ENCODE measurements at regions not wholly inside any gene's neighbourhood (a gene's known extent, or its start where the extent isn't known, plus 50 kb on each side); places are given as distances from the start of the nearest gene placed in this dataset.
A peak's percentile ranks its signal among the peaks of the same experiment; 100 is the strongest.

- Histone ChIP-seq H3K36me3 (ENCODE audit: control insufficient read depth, insufficient read depth, low read length) (no peaks in the 10 kb centered on the region), H3K27ac (ENCODE audit: insufficient read depth, low read length) (no peak overlapping the region), H3K9me3 (ENCODE audit: control insufficient read depth, insufficient read depth, low read depth, low read length) (no peaks in the 10 kb centered on the region), H3K27me3 (ENCODE audit: control insufficient read depth, insufficient read depth, low read length) (no peaks in the 10 kb centered on the region), H3K4me1 (ENCODE audit: control insufficient read depth, extremely low read depth, insufficient read depth, low read length) (no peaks in the 10 kb centered on the region), H2AFZ (ENCODE audit: low read length) (no peak overlapping the region), H3K79me2 (ENCODE audit: control insufficient read depth, insufficient read depth, low read length) (no peaks in the 10 kb centered on the region), H3K4me2 (ENCODE audit: extremely low read depth, insufficient read depth, low read length) (no peak overlapping the region), H3K9ac (ENCODE audit: insufficient read depth, low read length) (no peak overlapping the region), H3K4me3 (replicated peaks in 1 of 4; ENCODE audit: control extremely low read depth in 1 of 4, insufficient read depth in 1 of 4, low read depth in 3 of 4, low read length in 4 of 4) (no peak overlapping the region), H4K20me1 (ENCODE audit: control insufficient read depth, extremely low read depth, insufficient read depth, low read length) (no peaks in the 10 kb centered on the region)
- TF ChIP-seq EZH2 (IDR thresholded peaks at IDR 0.05; ENCODE audit: low read length, missing control alignments) = no peak
- TF ChIP-seq, protein P1, sequence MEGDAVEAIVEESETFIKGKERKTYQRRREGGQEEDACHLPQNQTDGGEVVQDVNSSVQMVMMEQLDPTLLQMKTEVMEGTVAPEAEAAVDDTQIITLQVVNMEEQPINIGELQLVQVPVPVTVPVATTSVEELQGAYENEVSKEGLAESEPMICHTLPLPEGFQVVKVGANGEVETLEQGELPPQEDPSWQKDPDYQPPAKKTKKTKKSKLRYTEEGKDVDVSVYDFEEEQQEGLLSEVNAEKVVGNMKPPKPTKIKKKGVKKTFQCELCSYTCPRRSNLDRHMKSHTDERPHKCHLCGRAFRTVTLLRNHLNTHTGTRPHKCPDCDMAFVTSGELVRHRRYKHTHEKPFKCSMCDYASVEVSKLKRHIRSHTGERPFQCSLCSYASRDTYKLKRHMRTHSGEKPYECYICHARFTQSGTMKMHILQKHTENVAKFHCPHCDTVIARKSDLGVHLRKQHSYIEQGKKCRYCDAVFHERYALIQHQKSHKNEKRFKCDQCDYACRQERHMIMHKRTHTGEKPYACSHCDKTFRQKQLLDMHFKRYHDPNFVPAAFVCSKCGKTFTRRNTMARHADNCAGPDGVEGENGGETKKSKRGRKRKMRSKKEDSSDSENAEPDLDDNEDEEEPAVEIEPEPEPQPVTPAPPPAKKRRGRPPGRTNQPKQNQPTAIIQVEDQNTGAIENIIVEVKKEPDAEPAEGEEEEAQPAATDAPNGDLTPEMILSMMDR (conservative IDR thresholded peaks at IDR 0.05 in 1 of 2, IDR thresholded peaks at IDR 0.05 in 1 of 2; ENCODE audit: low read depth in 1 of 2, low read length in 2 of 2) = no peak
- DNase-seq (ENCODE audit: low read depth in 2 of 2) = no peak
Measured at GRCh38 chr18:44241020-44241419, 439.7 kb upstream of the SETBP1 start.

DNA sequence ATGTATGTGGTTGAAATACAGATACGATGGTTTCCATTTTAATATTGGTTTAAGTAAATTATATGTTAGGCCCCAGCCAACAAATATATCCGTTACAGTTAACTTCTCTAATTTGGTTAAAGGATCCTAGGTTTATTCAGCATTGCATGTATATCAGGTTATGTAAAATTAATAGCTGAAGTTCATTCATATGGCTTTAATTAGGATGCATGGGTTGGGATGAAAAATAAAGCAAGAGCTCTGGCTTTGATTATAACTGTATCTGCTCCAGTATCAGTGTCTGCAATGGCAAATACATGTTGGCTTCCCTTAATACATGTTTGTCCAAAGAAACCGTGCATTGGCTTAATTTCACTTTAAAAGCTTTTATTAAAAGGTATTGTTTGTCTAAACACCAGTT lies 435.7 kb upstream of the SETBP1 start:
- no peak overlapping the region for H3K27ac ChIP-seq (ENCODE audit: insufficient read depth, low read length)
- H3K4me3 ChIP-seq (replicated peaks in 1 of 4; ENCODE audit: control extremely low read depth in 1 of 4, insufficient read depth in 1 of 4, low read depth in 3 of 4, low read length in 4 of 4) = no peak overlapping the region
- no peak for DNase-seq (ENCODE audit: low read depth in 2 of 2)
- H3K4me1 ChIP-seq (ENCODE audit: control insufficient read depth, extremely low read depth, insufficient read depth, low read length) = no peaks in the 10 kb centered on the region
- TF ChIP-seq, protein P1 (conservative IDR thresholded peaks at IDR 0.05 in 1 of 2, IDR thresholded peaks at IDR 0.05 in 1 of 2; ENCODE audit: low read depth in 1 of 2, low read length in 2 of 2) = no peak
- TF ChIP-seq EZH2 (IDR thresholded peaks at IDR 0.05; ENCODE audit: low read length, missing control alignments) = no peak
- no peaks in the 10 kb centered on the region for H3K36me3 ChIP-seq (ENCODE audit: control insufficient read depth, insufficient read depth, low read length)
- H3K9ac ChIP-seq (ENCODE audit: insufficient read depth, low read length) = no peak overlapping the region
- no peaks in the 10 kb centered on the region for H3K27me3 ChIP-seq (ENCODE audit: control insufficient read depth, insufficient read depth, low read length)
- no peaks in the 10 kb centered on the region for H3K79me2 ChIP-seq (ENCODE audit: control insufficient read depth, insufficient read depth, low read length)
- H4K20me1 ChIP-seq (ENCODE audit: control insufficient read depth, extremely low read depth, insufficient read depth, low read length) = no peaks in the 10 kb centered on the region
- no peaks in the 10 kb centered on the region for H3K9me3 ChIP-seq (ENCODE audit: control insufficient read depth, insufficient read depth, low read depth, low read length)
- H2AFZ ChIP-seq (ENCODE audit: low read length) = no peak overlapping the region
- no peak overlapping the region for H3K4me2 ChIP-seq (ENCODE audit: extremely low read depth, insufficient read depth, low read length)

- H3K9me3 ChIP-seq (ENCODE audit: control insufficient read depth, insufficient read depth, low read depth, low read length) = no peaks in the 10 kb centered on the region
- no peaks in the 10 kb centered on the region for H3K4me1 ChIP-seq (ENCODE audit: control insufficient read depth, extremely low read depth, insufficient read depth, low read length)
- H3K4me3 ChIP-seq (replicated peaks in 1 of 4; ENCODE audit: control extremely low read depth in 1 of 4, insufficient read depth in 1 of 4, low read depth in 3 of 4, low read length in 4 of 4) = no peak overlapping the region
- H3K79me2 ChIP-seq (ENCODE audit: control insufficient read depth, insufficient read depth, low read length) = no peaks in the 10 kb centered on the region
- H3K27me3 ChIP-seq (ENCODE audit: control insufficient read depth, insufficient read depth, low read length) = no peaks in the 10 kb centered on the region
- no peak overlapping the region for H2AFZ ChIP-seq (ENCODE audit: low read length)
- no peak overlapping the region for H3K27ac ChIP-seq (ENCODE audit: insufficient read depth, low read length)
- H3K4me2 ChIP-seq (ENCODE audit: extremely low read depth, insufficient read depth, low read length) = no peak overlapping the region
- H4K20me1 ChIP-seq (ENCODE audit: control insufficient read depth, extremely low read depth, insufficient read depth, low read length) = no peaks in the 10 kb centered on the region
- H3K36me3 ChIP-seq (ENCODE audit: control insufficient read depth, insufficient read depth, low read length) = no peaks in the 10 kb centered on the region
- TF ChIP-seq, protein P1 (conservative IDR thresholded peaks at IDR 0.05 in 1 of 2, IDR thresholded peaks at IDR 0.05 in 1 of 2; ENCODE audit: low read depth in 1 of 2, low read length in 2 of 2) = no peak
- no peak for TF ChIP-seq EZH2 (IDR thresholded peaks at IDR 0.05; ENCODE audit: low read length, missing control alignments)
- H3K9ac ChIP-seq (ENCODE audit: insufficient read depth, low read length) = no peak overlapping the region
- peak; percentile 5 for DNase-seq (ENCODE audit: low read depth in 2 of 2)
Measured at GRCh38 chr18:44246001-44246400, 434.7 kb upstream of the SETBP1 start.
